GM21390 (cell line): ENCODE measurements at regions not wholly inside any gene's neighbourhood (a gene's known extent, or its start where the extent isn't known, plus 50 kb on each side); places are given as distances from the start of the nearest gene placed in this dataset.
"Not testable (repeated sequence)": the region's sequence is repeated elsewhere in the genome, so short reads cannot be mapped to it uniquely, and the experiment has no call there.

Experiments used
- ATAC-seq: cut with Tn5 transposase; IDR thresholded peaks from one replicate; pipeline ENCODE4 v1.9.1; 2021; ENCODE audit not compliant: unreplicated experiment

DNA sequence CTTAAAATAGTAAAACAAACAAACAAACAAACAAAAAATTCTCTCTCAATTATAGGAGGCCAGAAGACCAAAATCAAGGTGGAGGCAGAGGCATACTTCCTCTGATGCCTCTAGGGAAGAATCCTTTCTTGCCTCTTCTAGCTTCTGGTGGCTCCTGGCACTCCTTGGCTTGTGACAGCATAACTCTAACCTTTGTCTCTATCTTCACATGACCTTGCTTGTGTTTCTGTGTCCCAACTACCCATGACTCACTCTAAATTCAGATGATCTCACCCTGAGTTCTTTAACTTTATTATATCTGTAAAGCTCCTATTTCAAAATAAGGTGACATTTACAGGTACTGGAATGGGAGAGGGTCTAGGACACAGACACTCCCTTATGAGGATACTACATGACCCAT, 88.3 kb upstream of the ANTXRL start:
- no peak for ATAC-seq

DNA sequence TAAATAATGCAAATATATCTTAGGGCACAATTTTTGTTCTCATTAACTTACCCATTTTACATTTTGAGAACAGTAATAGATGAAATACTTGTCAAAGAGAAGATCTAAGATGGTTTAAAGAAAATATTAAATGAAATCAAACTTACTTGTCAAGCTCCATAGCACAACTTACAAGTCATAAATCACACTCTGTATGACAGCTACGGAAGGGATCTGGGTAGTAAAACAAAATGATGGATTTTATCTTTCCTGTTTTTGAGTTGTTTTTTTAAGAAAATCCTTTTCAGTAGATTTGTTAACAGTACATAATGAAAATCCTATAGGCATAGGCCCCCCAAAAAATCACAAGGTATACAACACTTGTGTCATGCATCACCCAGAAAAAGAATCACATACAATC, 84.4 kb upstream of the ANTXRL start:
- ATAC-seq, result not testable (repeated sequence)

GRCh38 chr10:46204482-46205102, 82.2 kb upstream of the ANTXRL start:
- not testable (repeated sequence) for ATAC-seq

DNA sequence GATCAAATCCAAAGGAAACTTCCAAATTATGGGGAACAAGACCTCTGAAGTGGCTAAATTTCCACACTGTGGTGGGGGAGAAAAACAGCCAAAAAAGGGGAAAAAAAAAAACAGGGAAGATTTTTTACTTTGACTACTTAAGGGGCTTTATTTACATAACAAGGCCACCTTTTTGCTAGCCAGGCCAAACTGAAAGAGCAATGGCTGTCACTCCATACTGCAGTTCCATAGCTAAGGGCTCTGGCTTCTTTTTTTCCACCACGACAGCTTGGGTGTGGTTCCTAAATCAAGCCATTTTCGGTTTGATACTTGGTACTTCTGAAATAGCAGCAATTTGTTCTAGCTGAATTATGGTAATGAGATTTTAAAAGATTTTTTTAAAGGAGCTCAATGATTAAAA, 76.4 kb upstream of the ANTXRL start:
- ATAC-seq, result not testable (repeated sequence)

DNA sequence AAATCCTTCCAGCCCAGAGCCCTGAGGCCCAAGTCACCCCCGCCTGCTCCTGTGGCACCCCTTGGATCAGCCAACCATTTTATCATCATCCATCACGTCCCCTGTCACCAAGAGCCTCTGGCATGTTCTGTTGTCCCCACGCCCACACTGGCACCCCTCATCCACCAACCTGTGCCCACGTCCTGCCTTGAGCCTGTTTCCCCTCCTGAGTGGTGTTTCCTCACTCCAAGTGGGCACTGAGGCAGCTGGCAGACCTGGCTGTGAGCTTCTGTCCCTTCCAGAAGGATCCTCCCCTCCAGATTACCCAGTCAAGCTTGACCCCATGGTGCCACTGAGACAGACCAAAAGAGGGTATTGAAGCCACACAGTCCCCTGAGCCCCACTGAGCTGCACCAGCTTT, 71.4 kb upstream of the ANTXRL start:
- no peak for ATAC-seq

DNA sequence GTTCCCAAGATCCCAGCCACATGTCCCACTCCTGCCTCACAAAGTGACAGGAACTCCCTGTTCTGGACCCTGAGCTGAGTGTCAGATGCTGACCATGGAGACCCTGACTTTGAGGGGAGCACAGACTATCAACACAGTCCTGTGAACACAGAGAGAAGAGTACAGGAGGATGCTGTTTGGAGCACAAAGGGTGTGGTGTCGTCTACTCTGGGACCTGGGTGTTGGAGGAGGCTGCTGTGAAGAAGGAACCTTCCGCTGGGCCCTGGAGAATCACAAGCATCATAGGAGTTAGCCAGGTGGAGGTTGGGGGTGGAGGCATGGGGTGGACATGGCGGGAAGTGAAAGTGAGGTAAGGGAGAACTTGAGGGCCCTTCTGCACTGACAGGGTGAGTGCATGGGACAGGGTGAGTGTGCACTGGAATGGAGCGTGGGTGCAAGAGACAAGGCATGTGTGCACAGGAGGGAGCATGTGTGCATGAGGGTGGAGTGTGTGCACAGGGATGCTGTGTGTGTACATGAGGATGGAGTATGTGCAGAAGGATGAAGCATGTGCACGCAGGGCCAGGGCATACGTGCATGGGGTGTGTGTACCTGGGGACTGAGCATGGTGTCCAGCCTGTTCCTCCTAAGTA, 70.7 kb upstream of the ANTXRL start:
- ATAC-seq, result no peak

- no peak for ATAC-seq
These were observed 69.7 kb upstream of the ANTXRL start for GRCh38 chr10:46216836-46217751.

GRCh38 chr10:46217752-46218453, 68.9 kb upstream of the ANTXRL start:
- ATAC-seq, result no peak

DNA sequence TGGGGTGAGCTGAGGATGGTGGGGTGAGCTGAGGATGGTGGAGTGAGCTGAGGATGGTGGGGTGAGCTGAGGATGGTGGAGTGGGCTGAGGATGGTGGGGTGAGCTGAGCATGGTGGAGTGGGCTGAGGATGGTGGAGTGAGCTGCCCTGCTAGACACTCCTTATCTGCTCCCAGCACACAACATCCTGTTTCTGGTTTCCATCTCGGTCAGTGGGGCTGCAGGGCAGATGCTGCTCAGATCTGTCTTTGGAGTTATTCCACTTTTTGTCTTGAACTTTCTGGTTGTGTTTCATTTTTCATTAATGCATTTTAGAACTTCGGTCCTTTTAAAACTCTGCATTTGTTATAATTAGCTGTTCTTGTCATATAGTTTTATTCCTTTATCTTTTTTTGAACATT, 67.9 kb upstream of the ANTXRL start:
- ATAC-seq, result no peak

- not testable (repeated sequence) for ATAC-seq
These were observed 67.3 kb upstream of the ANTXRL start for GRCh38 chr10:46219431-46219990.

DNA sequence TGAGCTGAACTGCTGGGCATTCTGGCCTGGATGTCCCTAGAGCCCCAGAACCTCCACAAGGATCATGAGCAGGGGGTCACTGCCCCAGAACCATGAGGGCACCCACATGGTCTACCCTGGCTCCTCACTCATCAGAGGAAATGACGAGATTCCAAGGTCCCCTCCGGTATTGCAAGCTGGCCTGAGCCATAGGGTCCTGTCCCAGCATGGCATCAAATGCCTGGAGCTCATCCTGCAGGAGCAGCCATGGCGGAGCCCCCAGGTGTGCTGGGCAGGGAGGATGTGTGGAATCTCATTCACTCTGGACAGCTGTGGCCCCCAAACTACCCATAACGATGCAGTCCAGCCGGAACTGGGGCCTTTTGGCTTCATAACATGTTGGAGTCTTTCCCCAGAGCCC, 66.6 kb upstream of the ANTXRL start:
- no peak for ATAC-seq

GRCh38 chr10:46220872-46221538, 65.8 kb upstream of the ANTXRL start:
- no peak for ATAC-seq

DNA sequence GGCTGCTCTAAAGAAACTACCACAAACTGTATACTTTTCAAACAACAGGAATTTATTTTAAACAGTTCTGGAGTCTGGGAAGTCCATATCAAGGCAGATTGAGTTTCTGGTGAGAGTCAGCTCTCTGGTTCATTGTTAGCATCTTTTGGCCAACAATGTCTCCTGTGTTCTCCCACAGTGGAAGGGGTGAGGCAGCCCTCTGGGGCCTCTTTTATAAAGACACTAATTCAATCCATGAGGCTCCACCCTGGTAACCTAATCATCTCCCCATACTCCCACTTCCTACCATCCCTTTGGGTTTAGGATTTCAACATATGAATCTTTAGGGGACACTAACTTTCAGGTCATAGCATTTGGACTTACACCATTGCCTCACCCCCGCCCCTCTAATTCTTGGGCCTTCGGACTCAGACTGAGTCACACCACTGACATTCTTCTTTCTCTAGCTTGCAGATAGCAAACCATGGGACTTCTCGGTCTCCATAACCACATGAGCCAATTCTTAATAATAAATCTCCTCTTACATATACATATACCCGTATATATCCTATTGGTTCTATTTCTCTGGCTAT, 64.3 kb upstream of the ANTXRL start:
- no peak for ATAC-seq

GRCh38 chr10:46223064-46223480, 63.7 kb upstream of the ANTXRL start:
- no peak for ATAC-seq

DNA sequence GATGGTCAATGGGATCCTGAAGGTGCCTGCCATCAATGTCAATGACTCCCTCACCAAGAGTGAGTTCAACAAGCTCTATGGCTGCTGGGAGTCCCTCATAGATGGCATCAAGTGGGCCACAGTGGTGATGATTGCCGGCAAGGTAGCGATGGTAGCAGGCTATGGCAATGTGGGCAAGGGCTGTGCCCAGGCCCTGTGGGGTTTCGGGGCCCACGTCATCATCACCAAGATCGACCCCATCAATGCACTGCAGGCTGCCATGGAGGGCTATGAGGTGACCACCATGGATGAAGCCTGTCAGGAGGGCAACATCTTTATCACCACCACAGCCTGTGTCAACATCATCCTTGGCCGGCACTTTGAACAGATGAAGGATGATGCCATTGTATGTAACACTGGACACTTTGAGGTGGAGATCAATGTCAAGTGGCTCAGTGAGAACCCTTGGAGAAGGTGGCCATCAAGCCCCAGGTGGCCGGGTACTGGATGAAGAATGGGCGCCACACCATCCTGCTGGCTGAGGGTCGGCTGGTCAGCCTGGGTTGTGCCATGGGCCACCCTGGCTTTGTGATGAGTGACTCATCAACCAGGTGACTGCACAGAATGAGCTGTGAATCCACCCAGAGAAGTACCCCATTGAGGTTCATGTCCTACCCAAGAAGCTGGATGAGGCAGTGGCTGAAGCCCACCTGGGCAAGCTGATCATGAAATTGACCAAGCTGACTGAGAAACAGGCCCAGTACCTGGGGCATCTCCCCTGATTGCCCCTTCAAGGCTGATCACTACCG, 63.0 kb upstream of the ANTXRL start:
- ATAC-seq, result no peak

GRCh38 chr10:46224414-46224682, 62.4 kb upstream of the ANTXRL start:
- ATAC-seq, result no peak

DNA sequence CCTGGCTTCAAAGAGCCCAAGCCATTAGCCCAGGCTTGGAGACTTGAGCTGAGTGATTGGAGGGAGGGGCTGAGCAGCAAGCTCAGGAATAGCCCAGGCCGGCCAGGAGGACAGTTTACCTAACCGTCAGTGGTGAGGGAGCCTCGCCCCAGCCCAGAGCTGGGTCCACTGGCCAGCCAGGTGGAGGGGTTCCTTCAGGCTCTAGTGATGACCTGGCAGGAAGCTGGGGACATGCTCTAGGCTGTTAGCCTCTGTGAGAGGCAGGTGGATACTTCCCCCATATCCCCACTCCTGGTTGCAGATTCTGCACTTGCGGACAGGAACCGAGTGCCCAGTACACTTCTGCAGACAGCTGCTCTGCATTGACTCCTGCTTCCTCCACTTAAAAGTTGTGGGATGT, 61.2 kb upstream of the ANTXRL start:
- ATAC-seq, result no peak

- no peak for ATAC-seq
These were observed 60.6 kb upstream of the ANTXRL start for GRCh38 chr10:46226232-46226631.

DNA sequence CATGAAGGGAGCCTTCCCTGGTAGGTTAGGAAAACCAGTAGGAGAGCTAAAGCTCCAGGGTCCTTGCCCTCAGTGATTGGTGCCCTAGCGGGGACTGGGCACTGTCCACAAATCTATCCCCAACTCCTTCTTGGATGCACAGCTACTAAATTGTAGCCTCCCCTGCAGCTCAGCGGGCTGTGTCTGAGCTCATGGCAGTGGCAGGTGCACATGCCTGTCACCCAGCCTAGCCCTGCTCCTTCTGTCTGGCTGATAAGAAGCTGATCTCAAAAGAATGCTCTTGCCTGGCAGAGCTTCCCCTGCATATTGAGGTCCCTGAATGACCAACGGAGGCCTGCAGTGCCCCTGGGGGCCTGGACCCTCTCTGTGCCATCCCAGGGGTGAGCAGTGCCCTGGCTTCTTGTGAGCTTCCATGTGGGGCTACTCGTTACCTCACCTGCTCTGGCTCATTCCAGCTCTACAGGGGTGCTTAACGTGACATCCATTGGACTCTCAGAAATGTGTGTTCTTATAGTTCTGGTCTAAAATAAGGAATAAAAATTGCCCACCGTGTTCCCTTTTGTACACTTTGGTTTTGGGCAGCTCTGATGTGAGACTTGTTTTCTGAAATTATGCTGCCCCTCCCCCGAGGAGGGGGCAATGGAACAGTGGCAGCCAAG, 59.8 kb upstream of the ANTXRL start:
- ATAC-seq, result no peak
